ENCODE measurements at regions not wholly inside any gene's neighbourhood (a gene's known extent, or its start where the extent isn't known, plus 50 kb on each side); places are given as distances from the start of the nearest gene placed in this dataset.
"Not testable (repeated sequence)": the region's sequence is repeated elsewhere in the genome, so short reads cannot be mapped to it uniquely, and the experiment has no call there.

DNA sequence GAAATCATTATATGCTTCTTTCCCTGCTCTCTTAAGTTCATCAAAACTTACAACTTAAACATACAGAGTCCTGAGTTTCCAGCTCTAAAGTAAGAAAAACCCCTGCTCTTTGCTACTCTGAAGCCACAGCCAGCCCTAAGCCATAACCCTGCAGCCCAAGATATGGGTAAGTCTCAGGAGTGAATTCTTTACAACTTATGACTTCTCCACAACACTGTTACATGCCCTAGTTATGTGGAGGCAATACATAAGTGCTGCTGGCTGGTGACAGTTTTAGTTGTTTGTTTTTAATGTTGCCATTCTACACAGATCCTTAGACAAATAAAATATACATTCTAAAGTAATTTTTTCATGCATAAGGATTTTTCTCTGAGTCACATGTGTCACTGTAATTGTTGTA, 100.2 kb downstream of the FBXO8 start:
- DNase-seq, result no peak
- H3K27ac ChIP-seq, result no peak overlapping the region
- H3K9me3 ChIP-seq, result no peaks in the 10 kb centered on the region
- no peak for TF ChIP-seq EP300 (IDR thresholded peaks at IDR 0.05)
- TF ChIP-seq, protein P1, sequence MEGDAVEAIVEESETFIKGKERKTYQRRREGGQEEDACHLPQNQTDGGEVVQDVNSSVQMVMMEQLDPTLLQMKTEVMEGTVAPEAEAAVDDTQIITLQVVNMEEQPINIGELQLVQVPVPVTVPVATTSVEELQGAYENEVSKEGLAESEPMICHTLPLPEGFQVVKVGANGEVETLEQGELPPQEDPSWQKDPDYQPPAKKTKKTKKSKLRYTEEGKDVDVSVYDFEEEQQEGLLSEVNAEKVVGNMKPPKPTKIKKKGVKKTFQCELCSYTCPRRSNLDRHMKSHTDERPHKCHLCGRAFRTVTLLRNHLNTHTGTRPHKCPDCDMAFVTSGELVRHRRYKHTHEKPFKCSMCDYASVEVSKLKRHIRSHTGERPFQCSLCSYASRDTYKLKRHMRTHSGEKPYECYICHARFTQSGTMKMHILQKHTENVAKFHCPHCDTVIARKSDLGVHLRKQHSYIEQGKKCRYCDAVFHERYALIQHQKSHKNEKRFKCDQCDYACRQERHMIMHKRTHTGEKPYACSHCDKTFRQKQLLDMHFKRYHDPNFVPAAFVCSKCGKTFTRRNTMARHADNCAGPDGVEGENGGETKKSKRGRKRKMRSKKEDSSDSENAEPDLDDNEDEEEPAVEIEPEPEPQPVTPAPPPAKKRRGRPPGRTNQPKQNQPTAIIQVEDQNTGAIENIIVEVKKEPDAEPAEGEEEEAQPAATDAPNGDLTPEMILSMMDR (IDR thresholded peaks at IDR 0.05), result no peak
- no peak for TF ChIP-seq POLR2A (IDR thresholded peaks at IDR 0.05)
- H3K36me3 ChIP-seq, result no peaks in the 10 kb centered on the region
- H3K27me3 ChIP-seq, result no peaks in the 10 kb centered on the region
- H3K4me1 ChIP-seq (ENCODE audit: insufficient read depth), result no peaks in the 10 kb centered on the region
- no peak overlapping the region for H3K4me3 ChIP-seq
- intact Hi-C loops (cut with DNase I), result no loop called here

DNA sequence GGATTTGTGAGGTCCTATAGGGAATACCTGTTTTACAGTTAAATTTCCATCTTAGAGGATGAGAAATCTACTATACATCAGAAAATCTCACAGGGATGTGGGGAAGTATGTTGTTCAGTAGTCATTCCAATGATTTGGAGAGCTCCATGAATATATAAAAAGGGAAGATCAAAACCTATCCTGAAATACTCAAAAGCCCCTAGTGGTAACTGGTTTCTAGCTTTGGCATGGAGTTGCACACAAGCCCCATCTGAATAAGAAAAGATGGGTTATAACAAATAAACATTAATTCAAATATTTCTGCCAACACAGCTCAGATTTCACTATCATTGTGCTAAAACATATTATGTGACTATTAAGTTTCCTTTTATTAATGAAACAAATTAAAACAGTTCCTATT, 101.6 kb downstream of the FBXO8 start:
- Histone ChIP-seq H3K4me1 (ENCODE audit: insufficient read depth) (no peaks in the 10 kb centered on the region), H3K36me3 (no peaks in the 10 kb centered on the region), H3K27ac (no peak overlapping the region), H3K27me3 (no peaks in the 10 kb centered on the region), H3K4me3 (no peak overlapping the region), H3K9me3 (no peaks in the 10 kb centered on the region)
- intact Hi-C loops (cut with DNase I), result no loop called here
- TF ChIP-seq, protein P1 (IDR thresholded peaks at IDR 0.05), result no peak
- no peak for TF ChIP-seq EP300 (IDR thresholded peaks at IDR 0.05)
- no peak for TF ChIP-seq POLR2A (IDR thresholded peaks at IDR 0.05)
- DNase-seq, result no peak

DNA sequence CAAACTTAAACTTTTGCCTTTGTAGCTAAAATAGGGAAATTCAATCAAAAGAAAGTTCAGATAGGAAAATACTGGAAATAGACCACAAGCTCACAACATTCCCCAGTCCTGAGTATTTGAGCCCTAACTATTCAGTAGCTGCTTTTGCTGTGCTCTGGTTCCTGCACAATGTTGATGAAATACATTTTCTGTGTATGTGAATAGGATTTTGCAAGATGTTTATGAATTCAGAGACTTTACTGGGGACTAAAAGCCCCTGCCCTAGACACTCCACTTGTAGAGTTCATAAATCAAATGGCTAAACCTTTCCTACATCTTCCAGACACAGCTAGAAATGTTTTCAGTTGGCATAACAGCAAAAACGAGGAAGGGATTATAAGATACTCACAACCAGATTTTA, 105.9 kb downstream of the FBXO8 start:
- no peak for DNase-seq
- H3K4me1 ChIP-seq (ENCODE audit: insufficient read depth), result no peaks in the 10 kb centered on the region
- no peak overlapping the region for H3K4me3 ChIP-seq
- H3K27ac ChIP-seq, result no peak overlapping the region
- H3K9me3 ChIP-seq, result no peaks in the 10 kb centered on the region
- 23 to 30% (median 26%) methylated on average over 1 of the region's 1 CpG for WGBS, 3 donors
- no peaks in the 10 kb centered on the region for H3K27me3 ChIP-seq
- TF ChIP-seq, protein P1 (IDR thresholded peaks at IDR 0.05), result no peak
- TF ChIP-seq EP300 (IDR thresholded peaks at IDR 0.05) (no peak), POLR2A (IDR thresholded peaks at IDR 0.05) (no peak)
- H3K36me3 ChIP-seq, result no peaks in the 10 kb centered on the region
- intact Hi-C loops (cut with DNase I), result no loop called here

DNA sequence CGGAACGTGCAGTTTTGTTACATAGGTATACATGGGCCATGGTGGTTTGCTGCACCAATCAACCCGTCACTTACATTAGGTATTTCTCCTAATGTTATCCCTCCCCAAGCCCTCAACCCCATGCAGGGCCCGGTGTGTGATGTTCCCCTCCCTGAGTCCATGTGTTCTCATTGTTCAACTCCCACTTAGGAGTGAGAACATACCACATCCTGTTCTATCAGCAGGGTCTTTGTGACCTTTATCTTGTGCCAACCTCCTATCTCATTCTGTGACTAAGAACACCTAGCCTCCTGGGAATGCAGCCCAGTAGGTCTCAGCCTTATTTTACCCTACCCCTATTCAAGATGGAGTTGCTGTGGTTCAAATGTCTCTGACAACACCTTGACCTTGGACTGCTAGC, 107.6 kb downstream of the FBXO8 start:
- 71 to 75% (median 73%) methylated on average over 4 of the region's 4 CpGs for WGBS, 3 donors
- H3K27me3 ChIP-seq; DNase-seq; H3K27ac ChIP-seq; H3K4me1 ChIP-seq (ENCODE audit: insufficient read depth); intact Hi-C loops (cut with DNase I); H3K36me3 ChIP-seq; H3K4me3 ChIP-seq; H3K9me3 ChIP-seq: not testable (repeated sequence)

DNA sequence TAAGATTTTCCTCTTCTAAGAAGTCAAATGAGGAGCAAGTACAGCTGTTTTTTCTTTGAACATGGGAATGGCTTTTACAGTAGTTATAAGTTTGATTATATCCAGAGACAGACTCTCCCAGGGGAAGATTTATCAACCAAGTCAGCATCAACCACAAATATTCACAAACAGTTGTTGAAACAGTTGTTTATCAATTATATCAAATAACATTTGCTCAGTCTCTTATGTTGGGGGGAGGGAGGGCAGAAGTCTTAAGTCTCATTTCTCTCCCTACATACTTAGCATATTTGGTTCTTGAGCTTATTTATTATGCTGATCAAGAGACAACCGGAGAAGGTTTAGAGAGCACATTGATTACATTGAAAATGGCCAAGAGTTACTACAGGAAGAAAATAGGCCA, 110.1 kb downstream of the FBXO8 start:
- H3K4me1 ChIP-seq (ENCODE audit: insufficient read depth), result no peaks in the 10 kb centered on the region
- no peak overlapping the region for H3K4me3 ChIP-seq
- H3K27ac ChIP-seq, result no peak overlapping the region
- H3K36me3 ChIP-seq, result no peaks in the 10 kb centered on the region
- no peaks in the 10 kb centered on the region for H3K27me3 ChIP-seq
- WGBS, 3 donors, result 21 to 33% (median 32%) methylated on average over 1 of the region's 1 CpG
- no peak for DNase-seq
- intact Hi-C loops (cut with DNase I), result no loop called here
- TF ChIP-seq EP300 (IDR thresholded peaks at IDR 0.05), result no peak
- TF ChIP-seq, protein P1 (IDR thresholded peaks at IDR 0.05), result no peak
- no peak for TF ChIP-seq POLR2A (IDR thresholded peaks at IDR 0.05)
- no peaks in the 10 kb centered on the region for H3K9me3 ChIP-seq
